Mesenchymal stem cell (in vitro differentiated cells and primary cell): ENCODE measurements at regions not wholly inside any gene's neighbourhood (a gene's known extent, or its start where the extent isn't known, plus 50 kb on each side); places are given as distances from the start of the nearest gene placed in this dataset.

Experiments
- DNase-seq: peaks from one replicate; pipeline ENCODE4 v3.0.0-alpha.2; 2013
- H2AFZ ChIP-seq: one replicate; pipeline ENCODE4 v1.6.1; 2013; ENCODE audit warnings: low read depth, mild to moderate bottlenecking, control low read depth, inconsistent platforms, low read length, moderate library complexity
- H2AK5ac ChIP-seq: 2 replicates; pipeline ENCODE4 v1.6.1; 2013; ENCODE audit warnings: low read length, moderate library complexity, mild to moderate bottlenecking, inconsistent platforms; ENCODE audit not compliant: severe bottlenecking
- H2BK120ac ChIP-seq: one replicate; pipeline ENCODE4 v1.6.1; 2013; ENCODE audit warnings: low read depth, mild to moderate bottlenecking, inconsistent platforms, low read length, moderate library complexity
- H2BK12ac ChIP-seq, 2 experiments: one replicate each; pipeline ENCODE4 v1.6.1; 2013; ENCODE audit warnings: inconsistent platforms in 2 of 2, low read length in 2 of 2, mild to moderate bottlenecking in 2 of 2, moderate library complexity in 2 of 2, control low read depth in 1 of 2
- H2BK15ac ChIP-seq: one replicate; pipeline ENCODE4 v1.6.1; 2013; ENCODE audit warnings: mild to moderate bottlenecking, low read depth, inconsistent platforms; ENCODE audit not compliant: poor library complexity, severe bottlenecking
- H2BK5ac ChIP-seq: 2 replicates; pipeline ENCODE4 v1.6.1; 2013; ENCODE audit warnings: low read depth, mild to moderate bottlenecking, low read length, control low read depth, inconsistent platforms; ENCODE audit not compliant: poor library complexity, severe bottlenecking
- H3K14ac ChIP-seq, 2 experiments: one replicate each; pipeline ENCODE4 v1.6.1; 2013; ENCODE audit warnings: inconsistent platforms in 2 of 2, low read length in 2 of 2, control low read depth in 1 of 2, mild to moderate bottlenecking in 1 of 2, moderate library complexity in 1 of 2
- H3K18ac ChIP-seq, 2 experiments: one replicate each; pipeline ENCODE4 v1.6.1; 2013; ENCODE audit warnings: inconsistent platforms in 2 of 2, low read length in 2 of 2, control low read depth in 1 of 2, low read depth in 1 of 2, mild to moderate bottlenecking in 1 of 2
- H3K23ac ChIP-seq, 2 experiments: one replicate each; pipeline ENCODE4 v1.6.1; 2013; ENCODE audit warnings: inconsistent platforms in 2 of 2, low read length in 2 of 2, mild to moderate bottlenecking in 2 of 2, moderate library complexity in 2 of 2, control low read depth in 1 of 2
- H3K27ac ChIP-seq: 2 replicates; pipeline ENCODE4 v1.5.1; 2013; ENCODE audit warnings: mild to moderate bottlenecking, moderate library complexity, low read length, control low read depth, inconsistent platforms; ENCODE audit not compliant: poor library complexity, severe bottlenecking
- H3K27me3 ChIP-seq, 2 experiments: 2 replicates each; pipeline versions ENCODE4 v1.6.1 to v1.7.0; 2013; ENCODE audit warnings: low read length in 2 of 2, mild to moderate bottlenecking in 2 of 2, moderate library complexity in 2 of 2, control low read depth in 1 of 2, inconsistent platforms in 1 of 2; ENCODE audit not compliant: control insufficient read depth in 1 of 2, insufficient read depth in 1 of 2
- H3K36me3 ChIP-seq, 2 experiments: 2 replicates each; pipeline versions ENCODE4 v1.6.1 to v1.7.0; 2013; ENCODE audit warnings: low read length in 2 of 2, control low read depth in 1 of 2, inconsistent platforms in 1 of 2, low read depth in 1 of 2, mild to moderate bottlenecking in 1 of 2; ENCODE audit not compliant: insufficient read depth in 2 of 2, control insufficient read depth in 1 of 2
- H3K4ac ChIP-seq, 2 experiments: one replicate each; pipeline ENCODE4 v1.6.1; 2013; ENCODE audit warnings: inconsistent platforms in 2 of 2, low read length in 2 of 2, mild to moderate bottlenecking in 2 of 2, moderate library complexity in 2 of 2, control low read depth in 1 of 2, low read depth in 1 of 2
- H3K4me1 ChIP-seq: 2 replicates; pipeline ENCODE4 v1.6.1; 2013; ENCODE audit warnings: low read depth, low read length, control low read depth; ENCODE audit not compliant: control insufficient read depth, insufficient read depth
- H3K4me2 ChIP-seq: 2 replicates; pipeline ENCODE4 v1.6.1; 2013; ENCODE audit warnings: low read length, mild to moderate bottlenecking, inconsistent platforms; ENCODE audit not compliant: poor library complexity, severe bottlenecking
- H3K4me3 ChIP-seq, 2 experiments: 2 replicates each; pipeline versions ENCODE4 v1.5.1 to v1.7.0; 2013; ENCODE audit warnings: low read length in 2 of 2, mild to moderate bottlenecking in 2 of 2, control low read depth in 1 of 2, low read depth in 1 of 2; ENCODE audit not compliant: insufficient read depth in 1 of 2
- H3K79me1 ChIP-seq: replicated peaks from 2 replicates; pipeline ENCODE4 v1.6.1; 2013; ENCODE audit warnings: mild to moderate bottlenecking, control low read depth, low read length, inconsistent platforms; ENCODE audit not compliant: poor library complexity, severe bottlenecking
- H3K9ac ChIP-seq: 2 replicates; pipeline ENCODE4 v1.7.0; 2013; ENCODE audit warnings: mild to moderate bottlenecking, low read length, moderate library complexity
- H3K9me3 ChIP-seq: 2 replicates; pipeline ENCODE4 v1.7.0; 2013; ENCODE audit warnings: mild to moderate bottlenecking, low read length; ENCODE audit not compliant: control insufficient read depth
- H4K8ac ChIP-seq: one replicate; pipeline ENCODE4 v1.6.1; 2013; ENCODE audit warnings: inconsistent platforms, mild to moderate bottlenecking, low read length, moderate library complexity
- H4K91ac ChIP-seq: one replicate; pipeline ENCODE4 v1.6.1; 2013; ENCODE audit warnings: mild to moderate bottlenecking, low read length, inconsistent platforms
- WGBS: methylation state at CpG from one replicate; pipeline ENCODE4 v1.1.7; 2013; ENCODE audit warnings: mixed read lengths; 5-methylcytosine and 5-hydroxymethylcytosine counted together

- 85% methylated on average over 6 of the region's 8 CpGs for WGBS
- H3K27me3 ChIP-seq, result peaks cover 23 to 62% of the 10 kb centered on the region in 2 experiments
- H4K91ac ChIP-seq, result no peak overlapping the region
- no peak overlapping the region for H3K27ac ChIP-seq
- no peaks in the 10 kb centered on the region for H3K36me3 ChIP-seq
- H3K4me2 ChIP-seq, result no peak overlapping the region
- no peak overlapping the region for H2AFZ ChIP-seq
- no peak overlapping the region for H2BK120ac ChIP-seq
- no peaks in the 10 kb centered on the region for H3K79me1 ChIP-seq
- H3K9ac ChIP-seq, result no peak overlapping the region
- H3K18ac ChIP-seq, result no peak overlapping the region
- no peak overlapping the region for H2BK12ac ChIP-seq
- H4K8ac ChIP-seq, result no peak overlapping the region
- no peak overlapping the region for H3K23ac ChIP-seq
- no peak overlapping the region for H3K4ac ChIP-seq
- H3K4me1 ChIP-seq, result peaks cover 3% of the 10 kb centered on the region
- no peak overlapping the region for H3K4me3 ChIP-seq
- H2BK15ac ChIP-seq, result no peak overlapping the region
- no peak overlapping the region for H2AK5ac ChIP-seq
- no peak overlapping the region for H3K14ac ChIP-seq
- no peak overlapping the region for H2BK5ac ChIP-seq
- no peaks in the 10 kb centered on the region for H3K9me3 ChIP-seq
- no peak for DNase-seq
Measured at GRCh38 chr7:45256309-45256708, 98.7 kb downstream of the RAMP3 start.

GRCh38 chr7:45256775-45257174, 99.2 kb downstream of the RAMP3 start:
- H3K4me2 ChIP-seq, result no peak overlapping the region
- no peak overlapping the region for H2BK12ac ChIP-seq
- peaks cover 3% of the 10 kb centered on the region for H3K4me1 ChIP-seq
- no peaks in the 10 kb centered on the region for H3K36me3 ChIP-seq
- no peak for DNase-seq
- peaks cover 23 to 62% of the 10 kb centered on the region in 2 experiments for H3K27me3 ChIP-seq
- no peak overlapping the region for H3K18ac ChIP-seq
- no peak overlapping the region for H3K27ac ChIP-seq
- no peak overlapping the region for H3K4ac ChIP-seq
- H2AK5ac ChIP-seq, result no peak overlapping the region
- no peak overlapping the region for H3K4me3 ChIP-seq
- H2BK120ac ChIP-seq, result no peak overlapping the region
- no peaks in the 10 kb centered on the region for H3K9me3 ChIP-seq
- 61% methylated on average over 2 of the region's 2 CpGs for WGBS
- no peak overlapping the region for H4K8ac ChIP-seq
- H3K14ac ChIP-seq, result no peak overlapping the region
- H3K79me1 ChIP-seq, result no peaks in the 10 kb centered on the region
- H2AFZ ChIP-seq, result no peak overlapping the region
- H3K9ac ChIP-seq, result no peak overlapping the region
- H2BK15ac ChIP-seq, result no peak overlapping the region
- H4K91ac ChIP-seq, result no peak overlapping the region
- no peak overlapping the region for H3K23ac ChIP-seq
- H2BK5ac ChIP-seq, result no peak overlapping the region

GRCh38 chr7:45257284-45257683, 99.7 kb downstream of the RAMP3 start:
- Histone ChIP-seq H2BK12ac (no peak overlapping the region), H2AK5ac (no peak overlapping the region), H3K79me1 (no peaks in the 10 kb centered on the region)

GRCh38 chr7:45258533-45259226, 101.1 kb downstream of the RAMP3 start:
- no peak overlapping the region for H4K8ac ChIP-seq
- H2BK120ac ChIP-seq, result no peak overlapping the region
- no peaks in the 10 kb centered on the region for H3K79me1 ChIP-seq
- H4K91ac ChIP-seq, result no peak overlapping the region
- H3K4me3 ChIP-seq, result no peak overlapping the region
- H2BK15ac ChIP-seq, result no peak overlapping the region
- no peak overlapping the region for H3K18ac ChIP-seq
- WGBS, result 70% methylated on average over 5 of the region's 5 CpGs
- H3K9me3 ChIP-seq, result no peaks in the 10 kb centered on the region
- H3K36me3 ChIP-seq, result no peaks in the 10 kb centered on the region
- H2BK5ac ChIP-seq, result no peak overlapping the region
- H3K4me2 ChIP-seq, result no peak overlapping the region
- H3K14ac ChIP-seq, result no peak overlapping the region
- H3K23ac ChIP-seq, result peak overlapping the region in 1 of 2 experiments; percentile 72
- H3K27ac ChIP-seq, result no peak overlapping the region
- no peak overlapping the region for H2AFZ ChIP-seq
- no peak overlapping the region for H2AK5ac ChIP-seq
- peaks cover 23 to 52% of the 10 kb centered on the region in 2 experiments for H3K27me3 ChIP-seq
- H2BK12ac ChIP-seq, result no peak overlapping the region
- H3K9ac ChIP-seq, result no peak overlapping the region
- H3K4ac ChIP-seq, result no peak overlapping the region
- DNase-seq, result no peak
- H3K4me1 ChIP-seq, result peaks cover 3% of the 10 kb centered on the region

More at GRCh38 chr7:45257284-45257683, 99.7 kb downstream of the RAMP3 start:
- Histone ChIP-seq H2BK120ac (no peak overlapping the region), H2BK15ac (no peak overlapping the region), H4K91ac (no peak overlapping the region), H4K8ac (no peak overlapping the region), H3K9me3 (no peaks in the 10 kb centered on the region), H3K4ac (no peak overlapping the region), H3K4me3 (no peak overlapping the region), H3K4me2 (no peak overlapping the region), H3K23ac (no peak overlapping the region), H3K14ac (no peak overlapping the region), H3K9ac (no peak overlapping the region), H3K27ac (no peak overlapping the region), H2AFZ (no peak overlapping the region), H2BK5ac (no peak overlapping the region), H3K36me3 (no peaks in the 10 kb centered on the region), H3K18ac (no peak overlapping the region), H3K27me3 (peaks cover 23 to 62% of the 10 kb centered on the region in 2 experiments), H3K4me1 (peaks cover 3% of the 10 kb centered on the region)
- DNase-seq, result no peak
